ENCODE measurements at regions not wholly inside any gene's neighbourhood (a gene's known extent, or its start where the extent isn't known, plus 50 kb on each side); places are given as distances from the start of the nearest gene placed in this dataset.

GRCh38 chr1:96076589-96076988 is 645.0 kb upstream of the PTBP2 start:
- FAIRE-seq = no peak
- ChIA-PET POLR2A (no interaction called here), CTCF (ENCODE audit: low intra/inter-chr PET ratio, low total read pairs) (no interaction called here)
- intact Hi-C loops (cut with micrococcal nuclease; ENCODE audit: unreplicated experiment) = no loop called here
- no peaks in the 10 kb centered on the region for H3K4me1 ChIP-seq (ENCODE audit: insufficient read depth, low read length)
- H3K79me2 ChIP-seq (ENCODE audit: insufficient read depth, low read length) = no peaks in the 10 kb centered on the region
- H3K4me2 ChIP-seq (ENCODE audit: low read depth, low read length) = no peak overlapping the region
- no peaks in the 10 kb centered on the region for H3K36me3 ChIP-seq (replicated peaks in 1 of 2; ENCODE audit: control insufficient read depth in 1 of 2, insufficient read depth in 2 of 2, low read length in 2 of 2)
- H2AFZ ChIP-seq (ENCODE audit: low read length) = no peak overlapping the region
- H3K4me3 ChIP-seq (replicated peaks in 1 of 3; ENCODE audit: insufficient read depth in 1 of 3, low read depth in 2 of 3, low read length in 3 of 3) = no peak overlapping the region
- H3K9ac ChIP-seq (ENCODE audit: insufficient read depth, low read depth, low read length) = no peak overlapping the region
- no peak overlapping the region for H3K27ac ChIP-seq (ENCODE audit: extremely low read length, insufficient read depth, low read length)
- H4K20me1 ChIP-seq (ENCODE audit: insufficient read depth, low read length) = no peaks in the 10 kb centered on the region
- H3K27me3 ChIP-seq (ENCODE audit: control insufficient read depth in 1 of 2, insufficient read depth in 2 of 2, low read length in 2 of 2) = no peaks in the 10 kb centered on the region
- 0 out of 2 replicates have a peak, but pooled peaks cover 3% of the 10 kb centered on the region for H3K9me3 ChIP-seq (ENCODE audit: low read length)
- ATAC-seq = no peak
- 4% methylated on average over 2 of the region's 2 CpGs for WGBS (ENCODE audit: low lambda C conversion rate)
- no peak for DNase-seq (ENCODE audit: low spot score)
- in situ Hi-C loops (cut with HindIII; ENCODE audit: extremely low pct_ligation_motif_present, low pct_unique_long_range_greater_than_20kb) = no loop called here
- no TSS peak for BruUV-seq (replicated peaks)
- TF ChIP-seq THAP8 (CRISPR knock-in tag; IDR thresholded peaks at IDR 0.05; ENCODE audit: borderline replicate concordance) = no peak

- Histone ChIP-seq H4K20me1 (ENCODE audit: insufficient read depth, low read length) (no peaks in the 10 kb centered on the region), H3K4me1 (ENCODE audit: insufficient read depth, low read length) (no peaks in the 10 kb centered on the region), H3K79me2 (ENCODE audit: insufficient read depth, low read length) (no peaks in the 10 kb centered on the region), H3K9me3 (ENCODE audit: low read length) (peaks cover 10% of the 10 kb centered on the region; the same call in 1 of the 2 replicates), H3K27ac (ENCODE audit: extremely low read length, insufficient read depth, low read length) (no peak overlapping the region), H3K27me3 (ENCODE audit: control insufficient read depth in 1 of 2, insufficient read depth in 2 of 2, low read length in 2 of 2) (no peaks in the 10 kb centered on the region), H3K9ac (ENCODE audit: insufficient read depth, low read depth, low read length) (no peak overlapping the region), H3K4me2 (ENCODE audit: low read depth, low read length) (no peak overlapping the region), H3K36me3 (replicated peaks in 1 of 2; ENCODE audit: control insufficient read depth in 1 of 2, insufficient read depth in 2 of 2, low read length in 2 of 2) (no peaks in the 10 kb centered on the region), H2AFZ (ENCODE audit: low read length) (no peak overlapping the region), H3K4me3 (replicated peaks in 1 of 3; ENCODE audit: insufficient read depth in 1 of 3, low read depth in 2 of 3, low read length in 3 of 3) (no peak overlapping the region)
- ChIA-PET CTCF (ENCODE audit: low intra/inter-chr PET ratio, low total read pairs) (no interaction called here), POLR2A (no interaction called here)
- FAIRE-seq (no peak), DNase-seq (ENCODE audit: low spot score) (no peak), ATAC-seq (no peak)
- no TSS peak for BruUV-seq (replicated peaks)
- in situ Hi-C loops (cut with HindIII; ENCODE audit: extremely low pct_ligation_motif_present, low pct_unique_long_range_greater_than_20kb) (no loop called here), intact Hi-C loops (cut with micrococcal nuclease; ENCODE audit: unreplicated experiment) (no loop called here)
- WGBS (ENCODE audit: low lambda C conversion rate) = 9% methylated on average over 1 of the region's 1 CpG
- no peak for TF ChIP-seq ZNF879 (CRISPR knock-in tag; IDR thresholded peaks at IDR 0.05)
- TF ChIP-seq ZNF781 (CRISPR knock-in tag; IDR thresholded peaks at IDR 0.05; ENCODE audit: borderline replicate concordance, not compliant biosample characterization) = no peak
- no peak for TF ChIP-seq FOXJ3 (CRISPR knock-in tag; IDR thresholded peaks at IDR 0.05; ENCODE audit: borderline replicate concordance)
- no peak for TF ChIP-seq ZNF772 (CRISPR knock-in tag; IDR thresholded peaks at IDR 0.05)
- TF ChIP-seq REL (CRISPR knock-in tag; conservative IDR thresholded peaks at IDR 0.05) = no peak
- no peak for TF ChIP-seq LCORL (IDR thresholded peaks at IDR 0.05)
- TF ChIP-seq LCORL (CRISPR knock-in tag; IDR thresholded peaks at IDR 0.05) = no peak
- TF ChIP-seq SAP130 (CRISPR knock-in tag; IDR thresholded peaks at IDR 0.05; ENCODE audit: low read depth) = no peak
- TF ChIP-seq NONO (IDR thresholded peaks at IDR 0.05) = no peak
- no peak for TF ChIP-seq NONO (CRISPR knock-in tag; conservative IDR thresholded peaks at IDR 0.05)
- no peak for TF ChIP-seq PHF5A (CRISPR knock-in tag; IDR thresholded peaks at IDR 0.05; ENCODE audit: low read depth, unreplicated experiment)
- TF ChIP-seq ZNF225 (CRISPR knock-in tag; IDR thresholded peaks at IDR 0.05) = no peak
- no peak for TF ChIP-seq ZNF609 (CRISPR knock-in tag; IDR thresholded peaks at IDR 0.05; ENCODE audit: borderline replicate concordance)
- TF ChIP-seq YEATS4 (CRISPR knock-in tag; IDR thresholded peaks at IDR 0.05; ENCODE audit: borderline replicate concordance) = no peak
- no peak for TF ChIP-seq REXO4 (CRISPR knock-in tag; IDR thresholded peaks at IDR 0.05; ENCODE audit: borderline replicate concordance)
These were observed 642.0 kb upstream of the PTBP2 start for GRCh38 chr1:96079581-96079980.
